ENCODE measurements at regions not wholly inside any gene's neighbourhood (a gene's known extent, or its start where the extent isn't known, plus 50 kb on each side); places are given as distances from the start of the nearest gene placed in this dataset.

DNA sequence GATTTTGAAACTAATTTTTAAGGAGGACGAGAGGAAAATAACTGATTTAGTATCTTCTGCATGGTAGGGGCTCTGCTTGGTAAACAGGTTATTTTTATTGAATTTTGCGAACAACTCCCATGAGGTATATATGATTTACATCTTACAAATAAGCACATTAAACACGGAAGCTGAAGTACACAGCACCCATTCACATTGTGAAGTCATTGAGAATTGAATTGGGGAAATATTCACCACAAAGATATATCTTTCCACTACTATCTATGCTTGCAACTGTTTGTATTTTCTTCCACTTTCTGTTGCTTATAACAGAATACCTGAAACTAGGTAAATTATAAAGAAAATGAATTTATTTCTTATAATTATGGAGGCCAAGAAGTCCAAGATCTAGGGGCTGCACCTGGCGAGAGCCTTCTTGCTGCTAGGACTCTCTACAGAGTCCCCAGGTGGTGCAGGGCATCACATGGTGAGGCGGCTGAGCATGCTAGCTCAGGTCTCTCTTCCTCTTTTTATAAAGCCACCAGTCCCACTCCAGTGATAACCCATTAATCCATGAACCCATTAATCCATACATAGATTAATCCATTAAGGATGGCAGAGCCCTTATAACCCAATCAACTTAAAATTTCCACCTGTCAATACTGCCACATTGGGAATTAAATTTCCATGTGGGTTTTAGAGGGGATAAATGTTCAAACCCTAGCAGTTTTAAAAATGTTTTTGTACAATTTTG lies 79.0 kb upstream of the ZNF608 start (continued):
- TF ChIP-seq, protein P1, sequence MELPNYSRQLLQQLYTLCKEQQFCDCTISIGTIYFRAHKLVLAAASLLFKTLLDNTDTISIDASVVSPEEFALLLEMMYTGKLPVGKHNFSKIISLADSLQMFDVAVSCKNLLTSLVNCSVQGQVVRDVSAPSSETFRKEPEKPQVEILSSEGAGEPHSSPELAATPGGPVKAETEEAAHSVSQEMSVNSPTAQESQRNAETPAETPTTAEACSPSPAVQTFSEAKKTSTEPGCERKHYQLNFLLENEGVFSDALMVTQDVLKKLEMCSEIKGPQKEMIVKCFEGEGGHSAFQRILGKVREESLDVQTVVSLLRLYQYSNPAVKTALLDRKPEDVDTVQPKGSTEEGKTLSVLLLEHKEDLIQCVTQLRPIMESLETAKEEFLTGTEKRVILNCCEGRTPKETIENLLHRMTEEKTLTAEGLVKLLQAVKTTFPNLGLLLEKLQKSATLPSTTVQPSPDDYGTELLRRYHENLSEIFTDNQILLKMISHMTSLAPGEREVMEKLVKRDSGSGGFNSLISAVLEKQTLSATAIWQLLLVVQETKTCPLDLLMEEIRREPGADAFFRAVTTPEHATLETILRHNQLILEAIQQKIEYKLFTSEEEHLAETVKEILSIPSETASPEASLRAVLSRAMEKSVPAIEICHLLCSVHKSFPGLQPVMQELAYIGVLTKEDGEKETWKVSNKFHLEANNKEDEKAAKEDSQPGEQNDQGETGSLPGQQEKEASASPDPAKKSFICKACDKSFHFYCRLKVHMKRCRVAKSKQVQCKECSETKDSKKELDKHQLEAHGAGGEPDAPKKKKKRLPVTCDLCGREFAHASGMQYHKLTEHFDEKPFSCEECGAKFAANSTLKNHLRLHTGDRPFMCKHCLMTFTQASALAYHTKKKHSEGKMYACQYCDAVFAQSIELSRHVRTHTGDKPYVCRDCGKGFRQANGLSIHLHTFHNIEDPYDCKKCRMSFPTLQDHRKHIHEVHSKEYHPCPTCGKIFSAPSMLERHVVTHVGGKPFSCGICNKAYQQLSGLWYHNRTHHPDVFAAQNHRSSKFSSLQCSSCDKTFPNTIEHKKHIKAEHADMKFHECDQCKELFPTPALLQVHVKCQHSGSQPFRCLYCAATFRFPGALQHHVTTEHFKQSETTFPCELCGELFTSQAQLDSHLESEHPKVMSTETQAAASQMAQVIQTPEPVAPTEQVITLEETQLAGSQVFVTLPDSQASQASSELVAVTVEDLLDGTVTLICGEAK (IDR thresholded peaks at IDR 0.05; ENCODE audit: borderline replicate concordance): no peak
- TF ChIP-seq WRNIP1 (IDR thresholded peaks at IDR 0.05; ENCODE audit: borderline replicate concordance, low read depth, low read length) (no peak), SMC3 (IDR thresholded peaks at IDR 0.05; ENCODE audit: borderline replicate concordance, low read length) (no peak), ATF2 (IDR thresholded peaks at IDR 0.05; ENCODE audit: low read length) (0 out of 2 replicates have a peak, but pooled peaks have one; percentile 26), POU2F2 (IDR thresholded peaks at IDR 0.05; ENCODE audit: borderline replicate concordance, low read depth, low read length) (no peak)

DNA sequence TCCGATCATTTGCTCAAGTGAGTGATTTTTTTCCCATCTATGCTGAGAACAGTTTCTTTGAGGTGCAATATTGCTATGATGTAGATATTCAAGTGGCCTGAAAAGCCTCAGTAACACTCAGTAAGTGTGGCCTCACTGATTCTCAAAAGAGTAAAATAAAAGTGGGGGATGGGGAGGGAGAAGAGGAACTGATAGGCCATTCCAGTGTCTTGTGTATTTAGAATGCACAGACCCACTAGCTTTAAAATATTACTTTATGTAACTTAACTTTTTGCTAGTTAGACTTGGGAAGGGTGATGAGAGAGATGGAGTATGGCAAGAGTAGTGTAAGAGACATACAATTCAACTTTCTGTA lies 79.5 kb upstream of the ZNF608 start:
- Histone ChIP-seq H4K20me1 (ENCODE audit: control insufficient read depth, insufficient read depth) (no peaks in the 10 kb centered on the region), H3K27ac (ENCODE audit: control insufficient read depth, insufficient read depth) (no peak overlapping the region), H3K36me3 (ENCODE audit: control insufficient read depth in 2 of 2, insufficient read depth in 2 of 2, low read length in 1 of 2) (no peaks in the 10 kb centered on the region), H3K79me2 (ENCODE audit: control insufficient read depth, insufficient read depth, low read length) (no peaks in the 10 kb centered on the region), H2AFZ (ENCODE audit: control insufficient read depth, low read depth, low read length) (no peak overlapping the region), H3K27me3 (replicated peaks in 1 of 2; ENCODE audit: control insufficient read depth in 2 of 2, insufficient read depth in 2 of 2, low read length in 1 of 2) (no peaks in the 10 kb centered on the region), H3K9ac (ENCODE audit: control insufficient read depth, insufficient read depth, low read length) (no peak overlapping the region), H3K4me1 (ENCODE audit: control insufficient read depth, insufficient read depth, low read length) (peaks cover 5% of the 10 kb centered on the region; the same call in 1 of the 2 replicates), H3K9me3 (replicated peaks; ENCODE audit: control insufficient read depth, insufficient read depth, low read length) (no peaks in the 10 kb centered on the region), H3K4me2 (ENCODE audit: control insufficient read depth, insufficient read depth) (no peak overlapping the region), H3K4me3 (no peak overlapping the region)
- ATAC-seq (peak; percentile 42; the same call in 2 of the 3 replicates), FAIRE-seq (no peak), DNase-seq (ENCODE audit: low read depth, low spot score) (no peak)
- BruUV-seq (replicated peaks): no TSS peak
- WGBS (ENCODE audit: insufficient coverage, insufficient replicate concordance, low lambda C conversion rate, missing lambda C conversion rate): 85% methylated on average over 1 of the region's 1 CpG
- intact Hi-C loops (cut with micrococcal nuclease; ENCODE audit: unreplicated experiment): no loop called here
- TF ChIP-seq, protein P2, sequence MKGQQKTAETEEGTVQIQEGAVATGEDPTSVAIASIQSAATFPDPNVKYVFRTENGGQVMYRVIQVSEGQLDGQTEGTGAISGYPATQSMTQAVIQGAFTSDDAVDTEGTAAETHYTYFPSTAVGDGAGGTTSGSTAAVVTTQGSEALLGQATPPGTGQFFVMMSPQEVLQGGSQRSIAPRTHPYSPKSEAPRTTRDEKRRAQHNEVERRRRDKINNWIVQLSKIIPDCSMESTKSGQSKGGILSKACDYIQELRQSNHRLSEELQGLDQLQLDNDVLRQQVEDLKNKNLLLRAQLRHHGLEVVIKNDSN (IDR thresholded peaks at IDR 0.05; ENCODE audit: borderline replicate concordance, extremely low read length, insufficient read depth, low read depth, low read length): no peak
- TF ChIP-seq SUZ12 (IDR thresholded peaks at IDR 0.05; ENCODE audit: unreplicated experiment) (no peak), RAD51 (IDR thresholded peaks at IDR 0.05) (no peak), RFX5 (IDR thresholded peaks at IDR 0.05; ENCODE audit: low read depth, low read length) (no peak)
- POLR2A ChIA-PET: interaction anchor here (0.6 kb wide), 1 partner anchor 164 kb away, joined by 3 read pairs; no protein-coding TSS in a partner anchor
- in situ Hi-C loops (cut with MboI): no loop called here
- RAD21 ChIA-PET (ENCODE audit: unreplicated experiment): interaction anchor here (1.2 to 1.5 kb wide), 2 partner anchors 31 to 95 kb away, joined by 3 read pairs; no protein-coding TSS in a partner anchor
- CTCF ChIA-PET: no interaction called here
- SMC1A ChIA-PET (ENCODE audit: uncharacterized antibody, unreplicated experiment): interaction anchor here (1.0 to 1.5 kb wide), 5 partner anchors 31 to 237 kb away, joined by 3 to 5 read pairs (median 3); no protein-coding TSS in a partner anchor

All from GM12878 (cell line).